ENCODE measurements at regions not wholly inside any gene's neighbourhood (a gene's known extent, or its start where the extent isn't known, plus 50 kb on each side); places are given as distances from the start of the nearest gene placed in this dataset.

DNA sequence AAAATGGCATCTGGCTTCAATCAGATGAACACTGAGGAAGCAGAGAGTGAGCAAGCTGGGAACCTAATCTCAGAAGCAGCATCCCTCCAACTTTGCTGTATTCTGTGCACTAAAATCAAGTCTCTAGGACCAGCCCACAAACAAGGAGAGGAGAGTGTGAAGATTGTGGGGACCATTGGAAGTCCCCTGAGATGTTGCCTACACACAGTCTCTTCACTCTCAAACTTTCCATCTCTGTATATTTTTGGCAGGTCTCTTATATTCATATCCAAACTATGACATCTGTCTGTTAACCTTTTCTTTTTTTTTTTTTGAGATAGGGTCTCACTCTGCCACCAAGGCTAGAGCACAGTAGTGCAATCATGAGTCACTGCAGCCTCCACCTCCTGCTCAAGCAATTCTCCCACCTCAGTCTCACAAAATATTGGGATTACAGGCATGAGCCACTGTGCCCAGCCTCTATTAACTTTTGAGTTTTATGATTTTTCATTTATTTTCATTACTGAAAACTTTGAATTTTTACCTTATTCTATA is 1096.4 kb downstream of the TBC1D22A start:
- Histone ChIP-seq H4K20me1 (ENCODE audit: low read length) (no peaks in the 10 kb centered on the region), H3K4me2 (ENCODE audit: low read length) (no peak overlapping the region), H3K79me2 (ENCODE audit: low read length) (no peaks in the 10 kb centered on the region), H3F3A (ENCODE audit: low read length, unreplicated experiment) (no peaks in the 10 kb centered on the region), H3K4me3 (ENCODE audit: low read length) (no peak overlapping the region), H3K9ac (ENCODE audit: low read length) (no peak overlapping the region), H3K4me1 (ENCODE audit: insufficient read depth, low read length) (peaks cover 18% of the 10 kb centered on the region; the same call in 1 of the 2 replicates), H3K27me3 (ENCODE audit: low read length) (no peaks in the 10 kb centered on the region), H3K9me2 (replicated peaks; ENCODE audit: low read length) (no peaks in the 10 kb centered on the region), H3K9me3 (ENCODE audit: low read length) (no peaks in the 10 kb centered on the region), H3K36me3 (ENCODE audit: low read depth, low read length) (no peaks in the 10 kb centered on the region), H2AFZ (ENCODE audit: low read length) (no peak overlapping the region), H3K27ac (ENCODE audit: low read length) (no peak overlapping the region)
- no peak for DNase-seq
- TF ChIP-seq, protein P1, sequence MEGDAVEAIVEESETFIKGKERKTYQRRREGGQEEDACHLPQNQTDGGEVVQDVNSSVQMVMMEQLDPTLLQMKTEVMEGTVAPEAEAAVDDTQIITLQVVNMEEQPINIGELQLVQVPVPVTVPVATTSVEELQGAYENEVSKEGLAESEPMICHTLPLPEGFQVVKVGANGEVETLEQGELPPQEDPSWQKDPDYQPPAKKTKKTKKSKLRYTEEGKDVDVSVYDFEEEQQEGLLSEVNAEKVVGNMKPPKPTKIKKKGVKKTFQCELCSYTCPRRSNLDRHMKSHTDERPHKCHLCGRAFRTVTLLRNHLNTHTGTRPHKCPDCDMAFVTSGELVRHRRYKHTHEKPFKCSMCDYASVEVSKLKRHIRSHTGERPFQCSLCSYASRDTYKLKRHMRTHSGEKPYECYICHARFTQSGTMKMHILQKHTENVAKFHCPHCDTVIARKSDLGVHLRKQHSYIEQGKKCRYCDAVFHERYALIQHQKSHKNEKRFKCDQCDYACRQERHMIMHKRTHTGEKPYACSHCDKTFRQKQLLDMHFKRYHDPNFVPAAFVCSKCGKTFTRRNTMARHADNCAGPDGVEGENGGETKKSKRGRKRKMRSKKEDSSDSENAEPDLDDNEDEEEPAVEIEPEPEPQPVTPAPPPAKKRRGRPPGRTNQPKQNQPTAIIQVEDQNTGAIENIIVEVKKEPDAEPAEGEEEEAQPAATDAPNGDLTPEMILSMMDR (conservative IDR thresholded peaks at IDR 0.05; ENCODE audit: low read depth, low read length): no peak
- no peak for TF ChIP-seq EZH2phosphoT487 (IDR thresholded peaks at IDR 0.05; ENCODE audit: borderline replicate concordance, low read length)
- no peak for TF ChIP-seq EZH2 (IDR thresholded peaks at IDR 0.05; ENCODE audit: low read length, unreplicated experiment)
- CTCF ChIA-PET: no interaction called here
- no TSS peak for BruUV-seq (replicated peaks)
- no peak for ATAC-seq
- intact Hi-C loops (cut with micrococcal nuclease): no loop called here
- POLR2A ChIA-PET (ENCODE audit: unreplicated experiment): no interaction called here

DNA sequence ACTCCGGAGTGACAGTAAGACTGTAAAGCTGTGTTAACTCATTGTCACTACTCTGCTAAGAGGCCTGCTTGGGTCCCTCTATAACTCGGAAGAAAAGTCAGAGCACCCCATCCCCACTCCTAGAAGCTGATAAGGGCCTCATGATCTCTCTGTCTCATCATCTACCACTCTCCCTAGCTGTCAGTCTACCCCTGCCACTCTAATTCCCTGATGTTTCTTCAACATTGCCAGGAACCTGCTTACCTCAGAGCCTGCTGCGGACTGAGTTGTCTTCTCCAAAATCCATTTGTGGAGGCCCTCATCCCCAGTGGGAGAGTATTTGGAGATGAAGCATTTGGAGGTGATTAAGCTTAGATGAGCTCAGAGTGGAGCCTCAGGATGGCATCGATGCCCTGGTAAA is 1092.2 kb downstream of the TBC1D22A start:
- Histone ChIP-seq H3K4me1 (ENCODE audit: insufficient read depth, low read length) (peaks cover 27% of the 10 kb centered on the region), H3F3A (ENCODE audit: low read length, unreplicated experiment) (no peaks in the 10 kb centered on the region), H4K20me1 (ENCODE audit: low read length) (no peaks in the 10 kb centered on the region), H3K4me3 (ENCODE audit: low read length) (no peak overlapping the region), H3K9me3 (ENCODE audit: low read length) (no peaks in the 10 kb centered on the region), H3K27me3 (ENCODE audit: low read length) (no peaks in the 10 kb centered on the region), H2AFZ (ENCODE audit: low read length) (no peak overlapping the region), H3K27ac (ENCODE audit: low read length) (no peak overlapping the region), H3K9ac (ENCODE audit: low read length) (no peak overlapping the region), H3K9me2 (replicated peaks; ENCODE audit: low read length) (no peaks in the 10 kb centered on the region), H3K79me2 (ENCODE audit: low read length) (no peaks in the 10 kb centered on the region), H3K36me3 (ENCODE audit: low read depth, low read length) (no peaks in the 10 kb centered on the region), H3K4me2 (ENCODE audit: low read length) (no peak overlapping the region)
- DNase-seq: no peak
- intact Hi-C loops (cut with micrococcal nuclease): no loop called here
- TF ChIP-seq, protein P1 (conservative IDR thresholded peaks at IDR 0.05; ENCODE audit: low read depth, low read length): no peak
- TF ChIP-seq EZH2phosphoT487 (IDR thresholded peaks at IDR 0.05; ENCODE audit: borderline replicate concordance, low read length): no peak
- TF ChIP-seq EZH2 (IDR thresholded peaks at IDR 0.05; ENCODE audit: low read length, unreplicated experiment): no peak
- CTCF ChIA-PET: no interaction called here
- BruUV-seq (replicated peaks): no TSS peak
- POLR2A ChIA-PET (ENCODE audit: unreplicated experiment): no interaction called here
- ATAC-seq: no peak

DNA sequence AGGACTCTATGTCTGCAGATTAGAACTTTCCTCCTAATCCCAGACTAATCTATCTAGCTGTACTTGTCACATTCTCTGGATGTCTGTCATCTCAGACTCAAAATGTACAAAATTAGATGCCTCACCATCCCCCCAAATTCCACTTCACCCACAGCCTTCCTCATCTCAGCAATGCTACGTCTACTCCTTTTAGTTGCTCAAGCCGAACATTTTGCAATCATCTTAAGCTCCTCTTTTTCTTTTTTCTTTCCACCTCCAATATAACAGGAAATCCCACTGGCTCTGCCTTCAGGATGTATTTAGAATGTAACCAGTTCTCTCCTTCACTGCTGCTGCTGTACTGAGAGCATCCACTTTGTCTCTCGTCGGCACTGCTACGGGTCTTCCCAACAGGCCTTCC is 1091.8 kb downstream of the TBC1D22A start:
- Histone ChIP-seq H3K79me2 (ENCODE audit: low read length) (no peaks in the 10 kb centered on the region), H2AFZ (ENCODE audit: low read length) (no peak overlapping the region), H3K4me2 (ENCODE audit: low read length) (no peak overlapping the region), H3K27ac (ENCODE audit: low read length) (no peak overlapping the region), H3K4me3 (ENCODE audit: low read length) (no peak overlapping the region), H3K36me3 (ENCODE audit: low read depth, low read length) (no peaks in the 10 kb centered on the region), H3F3A (ENCODE audit: low read length, unreplicated experiment) (no peaks in the 10 kb centered on the region), H3K9me3 (ENCODE audit: low read length) (no peaks in the 10 kb centered on the region), H4K20me1 (ENCODE audit: low read length) (no peaks in the 10 kb centered on the region), H3K9ac (ENCODE audit: low read length) (no peak overlapping the region), H3K9me2 (replicated peaks; ENCODE audit: low read length) (no peaks in the 10 kb centered on the region), H3K27me3 (ENCODE audit: low read length) (no peaks in the 10 kb centered on the region), H3K4me1 (ENCODE audit: insufficient read depth, low read length) (peaks cover 27% of the 10 kb centered on the region)
- no peak for TF ChIP-seq EZH2phosphoT487 (IDR thresholded peaks at IDR 0.05; ENCODE audit: borderline replicate concordance, low read length)
- no peak for TF ChIP-seq EZH2 (IDR thresholded peaks at IDR 0.05; ENCODE audit: low read length, unreplicated experiment)
- TF ChIP-seq, protein P1 (conservative IDR thresholded peaks at IDR 0.05; ENCODE audit: low read depth, low read length): no peak
- ChIA-PET POLR2A (ENCODE audit: unreplicated experiment) (no interaction called here), CTCF (no interaction called here)
- BruUV-seq (replicated peaks): no TSS peak
- ATAC-seq (no peak), DNase-seq (no peak)
- intact Hi-C loops (cut with micrococcal nuclease): no loop called here

Data from PC-3 (cell line).